GM12875 (cell line): ENCODE measurements at regions not wholly inside any gene's neighbourhood (a gene's known extent, or its start where the extent isn't known, plus 50 kb on each side); places are given as distances from the start of the nearest gene placed in this dataset.

Experiments used
- H3K4me3 ChIP-seq: one replicate; pipeline ENCODE4 v1.5.1; 2011; ENCODE audit warnings: low read depth, low read length, control low read depth
- TF ChIP-seq, protein P1 (sequence below): IDR thresholded peaks from 2 replicates; pipeline ENCODE4 v1.5.1; 2011; ENCODE audit warnings: low read depth, mild to moderate bottlenecking, control low read depth, inconsistent platforms, low read length, moderate library complexity, borderline replicate concordance; ENCODE audit not compliant: insufficient read depth

DNA sequence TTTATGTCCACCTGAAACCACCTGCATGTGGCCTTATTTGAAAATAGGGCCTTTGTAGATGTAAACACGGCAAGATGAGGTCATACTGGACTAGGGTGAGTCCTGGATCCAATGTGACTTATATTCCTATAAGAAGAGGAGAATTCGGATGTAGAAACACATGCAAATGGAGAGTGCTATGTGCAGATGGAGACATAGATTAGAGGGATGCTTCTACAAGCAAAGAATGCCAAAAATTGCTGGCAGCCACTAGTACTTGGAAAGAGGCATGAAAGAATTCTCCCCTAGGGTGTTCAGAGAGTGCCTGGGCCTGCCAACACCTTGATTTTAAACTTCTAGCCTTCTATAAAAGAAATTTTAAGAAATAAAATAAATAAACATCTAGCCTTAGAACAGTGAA lies 226.1 kb downstream of the RFC3 start:
- H3K4me3 ChIP-seq = no peak overlapping the region

DNA sequence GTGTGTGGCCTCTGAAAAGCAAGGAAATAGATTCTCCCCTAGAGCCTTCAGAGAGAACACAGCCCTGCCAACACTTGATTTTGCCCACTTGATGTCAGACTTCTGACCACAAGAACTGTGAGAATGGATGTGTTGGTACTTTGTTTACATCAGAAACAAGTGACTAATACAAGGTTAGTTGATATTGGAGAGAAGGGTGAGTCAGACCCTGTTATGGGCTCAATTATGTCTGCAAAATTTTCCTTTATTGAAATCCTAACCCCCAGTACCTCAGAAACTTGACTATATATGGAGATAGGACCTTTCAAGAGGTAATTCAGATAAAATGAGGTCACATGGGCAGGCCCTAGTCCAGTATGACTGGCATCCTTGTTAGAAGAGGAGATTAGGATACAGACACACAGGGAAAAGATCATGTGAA lies 226.7 kb downstream of the RFC3 start:
- H3K4me3 ChIP-seq = no peak overlapping the region
- TF ChIP-seq, protein P1, sequence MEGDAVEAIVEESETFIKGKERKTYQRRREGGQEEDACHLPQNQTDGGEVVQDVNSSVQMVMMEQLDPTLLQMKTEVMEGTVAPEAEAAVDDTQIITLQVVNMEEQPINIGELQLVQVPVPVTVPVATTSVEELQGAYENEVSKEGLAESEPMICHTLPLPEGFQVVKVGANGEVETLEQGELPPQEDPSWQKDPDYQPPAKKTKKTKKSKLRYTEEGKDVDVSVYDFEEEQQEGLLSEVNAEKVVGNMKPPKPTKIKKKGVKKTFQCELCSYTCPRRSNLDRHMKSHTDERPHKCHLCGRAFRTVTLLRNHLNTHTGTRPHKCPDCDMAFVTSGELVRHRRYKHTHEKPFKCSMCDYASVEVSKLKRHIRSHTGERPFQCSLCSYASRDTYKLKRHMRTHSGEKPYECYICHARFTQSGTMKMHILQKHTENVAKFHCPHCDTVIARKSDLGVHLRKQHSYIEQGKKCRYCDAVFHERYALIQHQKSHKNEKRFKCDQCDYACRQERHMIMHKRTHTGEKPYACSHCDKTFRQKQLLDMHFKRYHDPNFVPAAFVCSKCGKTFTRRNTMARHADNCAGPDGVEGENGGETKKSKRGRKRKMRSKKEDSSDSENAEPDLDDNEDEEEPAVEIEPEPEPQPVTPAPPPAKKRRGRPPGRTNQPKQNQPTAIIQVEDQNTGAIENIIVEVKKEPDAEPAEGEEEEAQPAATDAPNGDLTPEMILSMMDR = no peak

More for the DNA sequence above, 226.1 kb downstream of the RFC3 start:
- TF ChIP-seq, protein P1 = no peak

DNA sequence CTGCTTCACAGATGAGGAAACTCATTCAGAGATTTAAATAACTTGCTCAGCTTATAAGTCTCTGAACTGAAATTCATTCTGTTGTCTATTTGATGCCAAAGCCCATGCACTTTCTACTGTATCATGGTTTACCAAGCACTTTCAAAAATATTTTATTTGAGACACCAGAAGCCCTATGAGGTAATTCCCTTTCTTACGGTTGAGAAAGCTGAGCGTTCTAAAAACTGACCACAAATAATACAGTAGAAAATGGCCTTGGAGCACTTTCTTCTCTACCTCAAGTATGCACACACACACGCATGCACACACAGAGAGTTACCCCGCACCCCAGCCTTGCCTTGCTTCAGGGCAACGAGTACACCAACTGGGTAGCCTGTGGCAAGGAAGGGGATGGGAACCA lies 228.5 kb downstream of the RFC3 start:
- TF ChIP-seq, protein P1 = no peak
- no peak overlapping the region for H3K4me3 ChIP-seq

DNA sequence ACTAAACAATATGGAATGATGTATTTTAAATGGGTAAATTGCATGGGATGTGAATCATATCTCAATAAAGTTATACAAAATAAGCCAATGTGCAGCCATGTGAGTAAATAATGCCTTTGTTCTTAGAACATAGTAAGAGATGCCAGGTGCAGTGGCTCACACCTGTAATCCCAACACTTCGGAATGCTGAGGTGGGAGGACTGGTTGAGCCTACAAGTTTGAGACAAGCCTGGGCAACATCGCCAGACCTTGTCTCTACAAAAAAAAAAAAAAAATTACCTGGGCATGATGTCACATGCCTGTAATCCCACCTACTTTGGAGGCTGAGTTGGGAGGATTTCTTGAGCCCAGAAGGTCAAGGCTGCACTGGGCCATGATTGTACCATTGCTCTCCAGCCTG lies 230.7 kb downstream of the RFC3 start:
- TF ChIP-seq, protein P1 = no peak
- H3K4me3 ChIP-seq = no peak overlapping the region

DNA sequence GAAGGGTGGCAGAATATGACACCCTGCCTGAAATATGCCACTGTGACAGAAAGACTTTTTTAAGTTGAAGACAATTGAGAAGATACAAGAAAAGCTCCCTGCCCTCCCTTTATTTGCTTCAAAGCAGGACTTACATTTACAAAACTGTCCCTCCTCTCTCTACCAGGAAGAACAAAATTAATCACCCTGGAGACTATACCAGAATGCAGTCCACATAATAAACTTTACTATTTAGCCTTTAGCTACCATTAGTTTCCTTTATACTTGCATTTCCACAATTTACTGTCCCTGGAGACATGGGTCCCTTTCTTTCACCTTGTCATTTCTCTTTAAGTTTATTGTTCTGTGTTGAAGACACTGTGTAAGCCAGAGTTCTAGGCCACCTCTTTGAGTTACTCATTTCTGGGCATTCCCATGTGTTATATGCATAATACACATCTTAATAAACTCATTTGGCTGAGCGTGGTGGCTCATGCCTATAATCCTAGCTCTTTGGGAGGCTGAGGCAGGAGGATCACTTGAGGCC lies 238.8 kb downstream of the RFC3 start:
- TF ChIP-seq, protein P1 = no peak
- H3K4me3 ChIP-seq = no peak overlapping the region

DNA sequence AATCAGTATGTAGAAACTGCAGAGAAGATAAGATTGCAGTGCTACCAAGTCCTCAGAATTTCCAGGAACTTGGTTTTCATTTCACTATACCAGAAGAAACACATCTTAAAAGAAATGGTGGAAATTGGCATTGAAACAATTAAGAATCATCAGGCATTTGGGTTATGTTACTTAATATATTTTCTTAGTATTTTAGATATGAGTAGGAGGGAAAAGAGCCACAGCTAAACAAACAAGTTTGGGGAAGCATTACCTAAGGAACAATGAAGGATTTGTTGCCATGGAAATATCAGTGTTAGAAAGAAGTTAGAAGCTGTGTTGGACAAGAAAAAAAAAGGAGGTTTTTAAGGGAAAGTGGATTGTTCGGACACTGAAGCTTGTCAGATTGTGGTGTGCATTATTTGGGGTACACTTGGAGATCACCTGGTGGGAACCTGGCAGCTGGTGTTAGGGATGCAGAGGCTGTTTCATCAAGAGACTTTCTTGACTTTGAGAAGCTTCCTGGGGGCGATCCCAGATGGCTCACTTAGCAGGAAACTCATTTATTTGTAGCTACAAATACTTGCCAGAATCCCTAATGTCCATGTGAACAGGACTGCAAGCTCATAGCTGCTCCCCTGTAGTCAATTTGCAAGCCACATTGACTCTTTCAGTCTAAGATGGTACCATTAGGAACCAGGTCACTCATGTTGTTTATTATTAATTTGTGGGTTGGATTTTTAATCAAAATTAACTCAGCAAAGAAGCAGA lies 246.7 kb downstream of the RFC3 start:
- TF ChIP-seq, protein P1 = no peak
- H3K4me3 ChIP-seq = no peak overlapping the region

DNA sequence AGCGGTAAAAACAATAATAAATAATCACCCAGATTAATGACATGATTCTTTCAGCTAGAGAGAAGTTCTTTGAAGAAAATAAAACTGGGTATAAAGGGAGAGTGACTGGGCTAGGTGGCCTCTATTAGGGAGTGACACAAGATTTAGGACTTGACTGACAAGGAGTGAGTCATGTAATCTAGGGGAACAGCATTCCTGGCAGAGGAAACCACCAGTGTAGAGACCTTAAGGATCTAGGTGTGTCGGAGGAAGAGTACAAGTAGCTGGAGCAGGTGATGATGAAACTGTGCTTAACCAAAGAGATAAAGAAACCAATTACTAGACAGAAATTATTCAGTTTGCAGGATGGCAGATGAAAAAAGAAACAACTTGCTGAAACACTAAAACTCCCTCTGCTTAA lies 248.0 kb downstream of the RFC3 start:
- TF ChIP-seq, protein P1 = no peak
- no peak overlapping the region for H3K4me3 ChIP-seq
